ENCODE measurements at regions not wholly inside any gene's neighbourhood (a gene's known extent, or its start where the extent isn't known, plus 50 kb on each side); places are given as distances from the start of the nearest gene placed in this dataset.

GRCh38 chr2:83615511-83615910 lies 843.6 kb downstream of the SUCLG1 start:
- Histone ChIP-seq H3K36me3 (ENCODE audit: control insufficient read depth in 2 of 2, extremely low read depth in 1 of 2, insufficient read depth in 2 of 2, low read length in 2 of 2) (no peaks in the 10 kb centered on the region), H3K27ac (ENCODE audit: control insufficient read depth, insufficient read depth, low read length) (no peak overlapping the region), H3K4me2 (ENCODE audit: control insufficient read depth, extremely low read depth, insufficient read depth, low read depth, low read length) (no peak overlapping the region), H2AFZ (ENCODE audit: control insufficient read depth, low read length) (no peak overlapping the region), H3K9ac (ENCODE audit: control insufficient read depth, extremely low read depth, insufficient read depth, low read length) (no peak overlapping the region), H4K20me1 (ENCODE audit: control insufficient read depth, extremely low read depth, insufficient read depth, low read length) (no peaks in the 10 kb centered on the region), H3K4me1 (ENCODE audit: control insufficient read depth, extremely low read depth, insufficient read depth, low read length) (no peaks in the 10 kb centered on the region), H3K9me1 (ENCODE audit: control insufficient read depth, extremely low read depth, insufficient read depth, low read length) (no peaks in the 10 kb centered on the region), H3K4me3 (ENCODE audit: control insufficient read depth in 2 of 3, extremely low read depth in 1 of 3, insufficient read depth in 2 of 3, low read depth in 1 of 3, low read length in 3 of 3) (no peak overlapping the region), H3K9me3 (ENCODE audit: control insufficient read depth, low read depth, low read length) (no peaks in the 10 kb centered on the region), H3K27me3 (ENCODE audit: control insufficient read depth, extremely low read depth, insufficient read depth, low read length) (no peaks in the 10 kb centered on the region), H3K79me2 (ENCODE audit: control insufficient read depth, insufficient read depth, low read length) (no peaks in the 10 kb centered on the region)
- dilution Hi-C loops (cut with MboI; ENCODE audit: extremely low pct_ligation_motif_present, low sequenced_read_pairs), result no loop called here
- TF ChIP-seq, protein P1, sequence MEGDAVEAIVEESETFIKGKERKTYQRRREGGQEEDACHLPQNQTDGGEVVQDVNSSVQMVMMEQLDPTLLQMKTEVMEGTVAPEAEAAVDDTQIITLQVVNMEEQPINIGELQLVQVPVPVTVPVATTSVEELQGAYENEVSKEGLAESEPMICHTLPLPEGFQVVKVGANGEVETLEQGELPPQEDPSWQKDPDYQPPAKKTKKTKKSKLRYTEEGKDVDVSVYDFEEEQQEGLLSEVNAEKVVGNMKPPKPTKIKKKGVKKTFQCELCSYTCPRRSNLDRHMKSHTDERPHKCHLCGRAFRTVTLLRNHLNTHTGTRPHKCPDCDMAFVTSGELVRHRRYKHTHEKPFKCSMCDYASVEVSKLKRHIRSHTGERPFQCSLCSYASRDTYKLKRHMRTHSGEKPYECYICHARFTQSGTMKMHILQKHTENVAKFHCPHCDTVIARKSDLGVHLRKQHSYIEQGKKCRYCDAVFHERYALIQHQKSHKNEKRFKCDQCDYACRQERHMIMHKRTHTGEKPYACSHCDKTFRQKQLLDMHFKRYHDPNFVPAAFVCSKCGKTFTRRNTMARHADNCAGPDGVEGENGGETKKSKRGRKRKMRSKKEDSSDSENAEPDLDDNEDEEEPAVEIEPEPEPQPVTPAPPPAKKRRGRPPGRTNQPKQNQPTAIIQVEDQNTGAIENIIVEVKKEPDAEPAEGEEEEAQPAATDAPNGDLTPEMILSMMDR (optimal IDR thresholded peaks at IDR 0.05 in 1 of 3, IDR thresholded peaks at IDR 0.05 in 1 of 3, conservative IDR thresholded peaks at IDR 0.05 in 1 of 3; ENCODE audit: extremely low read depth in 1 of 3, insufficient read depth in 2 of 3, low read length in 3 of 3), result no peak
- TF ChIP-seq EZH2 (IDR thresholded peaks at IDR 0.05; ENCODE audit: low read length), result no peak
- FAIRE-seq (no peak), DNase-seq (ENCODE audit: low read depth, low spot score) (no peak)

GRCh38 chr2:83613178-83613577 lies 845.9 kb downstream of the SUCLG1 start:
- no peaks in the 10 kb centered on the region for H3K4me1 ChIP-seq (ENCODE audit: control insufficient read depth, extremely low read depth, insufficient read depth, low read length)
- H4K20me1 ChIP-seq (ENCODE audit: control insufficient read depth, extremely low read depth, insufficient read depth, low read length), result no peaks in the 10 kb centered on the region
- TF ChIP-seq EZH2 (IDR thresholded peaks at IDR 0.05; ENCODE audit: low read length), result no peak
- TF ChIP-seq, protein P1 (optimal IDR thresholded peaks at IDR 0.05 in 1 of 3, IDR thresholded peaks at IDR 0.05 in 1 of 3, conservative IDR thresholded peaks at IDR 0.05 in 1 of 3; ENCODE audit: extremely low read depth in 1 of 3, insufficient read depth in 2 of 3, low read length in 3 of 3), result no peak
- no peak overlapping the region for H3K9ac ChIP-seq (ENCODE audit: control insufficient read depth, extremely low read depth, insufficient read depth, low read length)
- no peak overlapping the region for H3K4me2 ChIP-seq (ENCODE audit: control insufficient read depth, extremely low read depth, insufficient read depth, low read depth, low read length)
- H3K4me3 ChIP-seq (ENCODE audit: control insufficient read depth in 2 of 3, extremely low read depth in 1 of 3, insufficient read depth in 2 of 3, low read depth in 1 of 3, low read length in 3 of 3), result no peak overlapping the region
- H2AFZ ChIP-seq (ENCODE audit: control insufficient read depth, low read length), result no peak overlapping the region
- dilution Hi-C loops (cut with MboI; ENCODE audit: extremely low pct_ligation_motif_present, low sequenced_read_pairs), result no loop called here
- H3K27me3 ChIP-seq (ENCODE audit: control insufficient read depth, extremely low read depth, insufficient read depth, low read length), result no peaks in the 10 kb centered on the region
- no peaks in the 10 kb centered on the region for H3K36me3 ChIP-seq (ENCODE audit: control insufficient read depth in 2 of 2, extremely low read depth in 1 of 2, insufficient read depth in 2 of 2, low read length in 2 of 2)
- FAIRE-seq (no peak), DNase-seq (ENCODE audit: low read depth, low spot score) (no peak)
- H3K9me3 ChIP-seq (ENCODE audit: control insufficient read depth, low read depth, low read length), result no peaks in the 10 kb centered on the region
- H3K27ac ChIP-seq (ENCODE audit: control insufficient read depth, insufficient read depth, low read length), result no peak overlapping the region
- no peaks in the 10 kb centered on the region for H3K9me1 ChIP-seq (ENCODE audit: control insufficient read depth, extremely low read depth, insufficient read depth, low read length)
- H3K79me2 ChIP-seq (ENCODE audit: control insufficient read depth, insufficient read depth, low read length), result no peaks in the 10 kb centered on the region
